WTC11 (cell line): ENCODE measurements at regions not wholly inside any gene's neighbourhood (a gene's known extent, or its start where the extent isn't known, plus 50 kb on each side); places are given as distances from the start of the nearest gene placed in this dataset.

Experiments used
- ATAC-seq: fragments of 200-7000 bp; cut with Tn5 transposase; 2 replicates; pipeline ENCODE4 v1.10.0; 2021; ENCODE audit warnings: mild to moderate bottlenecking, moderate library complexity
- CTCF ChIA-PET: fragments of 300-600 bp; sonication (Branson Sonifier 250); formaldehyde crosslinking; loops from one replicate; lab custom pipeline; 2021; ENCODE audit warnings: antibody characterized with exemption; lab: Charles Lee
- POLR2A ChIA-PET: fragments of 350-600 bp; sonication (Branson Sonifier 250); formaldehyde crosslinking; loops from one replicate; lab custom pipeline; 2021; ENCODE audit warnings: antibody characterized with exemption; lab: Charles Lee
- DNase-seq: peaks from one replicate; pipeline ENCODE4 v3.0.0; 2021; ENCODE audit warnings: low spot score
- H3K27ac Mint-ChIP-seq: 2 replicates; pipeline ENCODE4 v1.8.0; 2021; ENCODE audit warnings: mixed read lengths
- H3K27me3 Mint-ChIP-seq: 2 replicates; pipeline ENCODE4 v1.8.0; 2021; ENCODE audit warnings: low read depth, mild to moderate bottlenecking, moderate library complexity, mixed read lengths
- H3K36me3 Mint-ChIP-seq: 2 replicates; pipeline ENCODE4 v1.8.0; 2021; ENCODE audit warnings: mixed read lengths
- H3K4me1 Mint-ChIP-seq: 2 replicates; pipeline ENCODE4 v1.8.0; 2022; ENCODE audit warnings: mixed read lengths
- H3K4me3 Mint-ChIP-seq: 2 replicates; pipeline ENCODE4 v1.8.0; 2021; ENCODE audit warnings: mild to moderate bottlenecking, moderate library complexity, mixed read lengths
- H3K9me3 Mint-ChIP-seq: 2 replicates; pipeline ENCODE4 v1.8.0; 2021; ENCODE audit warnings: mixed read lengths
- AR ChIP-seq: fragments of 250-450 bp; sonication (Bioruptor Pico); IDR thresholded peaks from 2 replicates; pipeline ENCODE4 v1.9.0; 2021; ENCODE audit warnings: mild to moderate bottlenecking
- CREB1 ChIP-seq: sonication (generic); formaldehyde crosslinking; IDR thresholded peaks from 2 replicates; pipeline ENCODE4 v1.8.0; 2023; ENCODE audit warnings: mild to moderate bottlenecking, missing genetic modification reagents
- ESRRA ChIP-seq: sonication (generic); formaldehyde crosslinking; IDR thresholded peaks from 2 replicates; pipeline ENCODE4 v1.8.1; 2022; ENCODE audit warnings: mild to moderate bottlenecking, missing genetic modification reagents, borderline replicate concordance
- ETV6 ChIP-seq: sonication (generic); formaldehyde crosslinking; IDR thresholded peaks from 2 replicates; pipeline ENCODE4 v1.8.1; 2022; ENCODE audit warnings: mild to moderate bottlenecking, missing genetic modification reagents
- FOXP1 ChIP-seq: sonication (generic); formaldehyde crosslinking; IDR thresholded peaks from 2 replicates; pipeline ENCODE4 v1.8.0; 2022; ENCODE audit warnings: missing genetic modification reagents, mild to moderate bottlenecking, moderate library complexity, borderline replicate concordance
- GABPB1 ChIP-seq: sonication (generic); formaldehyde crosslinking; IDR thresholded peaks from 2 replicates; pipeline ENCODE4 v1.8.1; 2023; ENCODE audit warnings: mild to moderate bottlenecking, missing genetic modification reagents
- GRHL2 ChIP-seq: fragments of 250-450 bp; sonication (Bioruptor Pico); IDR thresholded peaks from 2 replicates; pipeline ENCODE4 v1.8.0; 2022; ENCODE audit warnings: mild to moderate bottlenecking, moderate library complexity; ENCODE audit not compliant: insufficient replicate concordance, severe bottlenecking
- HMGA2 ChIP-seq: fragments of 250-450 bp; sonication (Bioruptor Pico); IDR thresholded peaks from 2 replicates; pipeline ENCODE4 v1.4.0; 2021; ENCODE audit warnings: mild to moderate bottlenecking, moderate library complexity
- IRF2 ChIP-seq: sonication (generic); formaldehyde crosslinking; IDR thresholded peaks from 2 replicates; pipeline ENCODE4 v1.8.0; 2022; ENCODE audit warnings: low read depth, missing genetic modification reagents, borderline replicate concordance
- NFE2L1 ChIP-seq: sonication (generic); formaldehyde crosslinking; IDR thresholded peaks from 2 replicates; pipeline ENCODE4 v1.8.1; 2023; ENCODE audit warnings: missing genetic modification reagents
- NR3C1 ChIP-seq: sonication (generic); formaldehyde crosslinking; conservative IDR thresholded peaks from 2 replicates; pipeline ENCODE4 v1.8.1; 2023; ENCODE audit warnings: low read depth, mild to moderate bottlenecking, missing genetic modification reagents
- PRDM15 ChIP-seq: sonication (generic); formaldehyde crosslinking; IDR thresholded peaks from 2 replicates; pipeline ENCODE4 v1.8.0; 2022; ENCODE audit warnings: missing genetic modification reagents
- SP1 ChIP-seq: sonication (generic); formaldehyde crosslinking; conservative IDR thresholded peaks from 2 replicates; pipeline ENCODE4 v1.8.1; 2022; ENCODE audit warnings: missing genetic modification reagents
- USF1 ChIP-seq: sonication (generic); formaldehyde crosslinking; IDR thresholded peaks from 2 replicates; pipeline ENCODE4 v1.8.0; 2022; ENCODE audit warnings: mild to moderate bottlenecking, missing genetic modification reagents
- ZNF138 ChIP-seq: sonication (generic); formaldehyde crosslinking; conservative IDR thresholded peaks from 2 replicates; pipeline ENCODE4 v1.8.1; 2022; ENCODE audit warnings: mild to moderate bottlenecking, moderate library complexity, missing genetic modification reagents
- ZNF396 ChIP-seq: fragments of 250-450 bp; sonication (Bioruptor Pico); IDR thresholded peaks from 2 replicates; pipeline ENCODE4 v1.8.0; 2021; ENCODE audit warnings: mild to moderate bottlenecking, moderate library complexity, borderline replicate concordance
- ZNF416 ChIP-seq: fragments of 250-450 bp; sonication (Bioruptor Pico); IDR thresholded peaks from 2 replicates; pipeline ENCODE4 v1.9.0; 2021; ENCODE audit warnings: mild to moderate bottlenecking, inconsistent platforms
- TF ChIP-seq, protein P1 (sequence below): sonication (generic); formaldehyde crosslinking; IDR thresholded peaks from 2 replicates; pipeline ENCODE4 v1.8.1; 2022; ENCODE audit warnings: mild to moderate bottlenecking, missing genetic modification reagents, moderate library complexity, borderline replicate concordance
- TF ChIP-seq, protein P2 (sequence below): fragments of 250-450 bp; sonication (Bioruptor Pico); IDR thresholded peaks from 2 replicates; pipeline ENCODE4 v2.1.2; 2022; ENCODE audit warnings: mild to moderate bottlenecking, moderate library complexity
- TF ChIP-seq, protein P3 (sequence below): sonication (generic); formaldehyde crosslinking; IDR thresholded peaks from 2 replicates; pipeline ENCODE4 v1.8.1; 2022; ENCODE audit warnings: low read depth, missing genetic modification reagents, borderline replicate concordance

DNA sequence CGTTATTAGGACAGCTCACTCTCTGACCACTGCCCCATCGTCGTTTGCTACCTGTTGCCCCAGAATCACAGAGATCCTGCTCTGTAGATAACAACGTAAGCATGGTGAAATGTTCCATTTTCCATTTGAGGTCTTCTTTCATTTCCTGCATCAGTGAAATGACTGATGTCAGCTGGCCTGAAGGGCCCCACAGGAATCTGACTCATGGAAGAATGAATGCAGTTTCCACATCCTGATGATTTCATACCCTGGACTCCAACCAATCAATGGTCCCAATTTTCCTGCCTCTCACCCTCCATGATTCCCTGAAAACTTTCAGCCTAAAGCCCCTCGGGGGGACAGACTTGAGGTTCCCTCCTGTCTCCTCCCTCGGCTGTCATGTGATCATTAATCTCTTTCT lies 394.4 kb upstream of the CDH4 start (continued):
- TF ChIP-seq ETV6 (no peak), ZNF138 (CRISPR knock-in tag) (no peak), HMGA2 (CRISPR knock-in tag) (no peak)
- TF ChIP-seq, protein P1, sequence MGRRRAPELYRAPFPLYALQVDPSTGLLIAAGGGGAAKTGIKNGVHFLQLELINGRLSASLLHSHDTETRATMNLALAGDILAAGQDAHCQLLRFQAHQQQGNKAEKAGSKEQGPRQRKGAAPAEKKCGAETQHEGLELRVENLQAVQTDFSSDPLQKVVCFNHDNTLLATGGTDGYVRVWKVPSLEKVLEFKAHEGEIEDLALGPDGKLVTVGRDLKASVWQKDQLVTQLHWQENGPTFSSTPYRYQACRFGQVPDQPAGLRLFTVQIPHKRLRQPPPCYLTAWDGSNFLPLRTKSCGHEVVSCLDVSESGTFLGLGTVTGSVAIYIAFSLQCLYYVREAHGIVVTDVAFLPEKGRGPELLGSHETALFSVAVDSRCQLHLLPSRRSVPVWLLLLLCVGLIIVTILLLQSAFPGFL, result no peak

DNA sequence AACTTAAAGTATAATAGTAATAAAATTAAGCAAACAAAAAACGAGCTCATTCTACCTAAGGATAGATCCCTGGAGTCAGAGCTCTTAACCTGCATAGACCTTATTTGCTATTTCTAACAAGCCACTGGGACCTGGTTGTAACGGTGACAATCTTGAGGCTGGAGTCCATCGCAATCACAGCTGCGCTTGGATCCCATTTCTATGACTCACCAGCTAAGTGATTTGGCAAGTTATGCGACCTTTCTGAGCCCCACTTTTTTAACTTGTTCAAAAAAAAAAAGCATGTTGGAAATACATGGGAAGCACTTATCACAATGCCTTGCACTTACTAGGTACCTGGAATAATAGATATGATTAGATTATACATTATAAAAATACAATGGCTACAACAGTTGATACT lies 389.5 kb upstream of the CDH4 start:
- CTCF ChIA-PET, result interaction anchor here (1.2 kb wide), 1 partner anchor 11 kb away, joined by 3 read pairs; no protein-coding TSS in a partner anchor
- no peak overlapping the region for H3K27ac Mint-ChIP-seq
- no peak overlapping the region for H3K4me3 Mint-ChIP-seq

More for the DNA sequence above, 389.5 kb upstream of the CDH4 start:
- no peaks in the 10 kb centered on the region for H3K36me3 Mint-ChIP-seq
- H3K4me1 Mint-ChIP-seq, result no peaks in the 10 kb centered on the region
- no peak for DNase-seq
- TF ChIP-seq ESRRA (no peak), FOXP1 (CRISPR knock-in tag) (no peak), USF1 (CRISPR knock-in tag) (no peak), ZNF416 (CRISPR knock-in tag) (no peak), HMGA2 (CRISPR knock-in tag) (no peak), SP1 (CRISPR knock-in tag) (no peak), CREB1 (CRISPR knock-in tag) (no peak), NFE2L1 (CRISPR knock-in tag) (no peak), ZNF396 (CRISPR knock-in tag) (no peak), GABPB1 (CRISPR knock-in tag) (no peak), NR3C1 (no peak), PRDM15 (CRISPR knock-in tag) (no peak), GRHL2 (no peak), AR (CRISPR knock-in tag) (no peak), IRF2 (CRISPR knock-in tag) (no peak)
- TF ChIP-seq, protein P2, sequence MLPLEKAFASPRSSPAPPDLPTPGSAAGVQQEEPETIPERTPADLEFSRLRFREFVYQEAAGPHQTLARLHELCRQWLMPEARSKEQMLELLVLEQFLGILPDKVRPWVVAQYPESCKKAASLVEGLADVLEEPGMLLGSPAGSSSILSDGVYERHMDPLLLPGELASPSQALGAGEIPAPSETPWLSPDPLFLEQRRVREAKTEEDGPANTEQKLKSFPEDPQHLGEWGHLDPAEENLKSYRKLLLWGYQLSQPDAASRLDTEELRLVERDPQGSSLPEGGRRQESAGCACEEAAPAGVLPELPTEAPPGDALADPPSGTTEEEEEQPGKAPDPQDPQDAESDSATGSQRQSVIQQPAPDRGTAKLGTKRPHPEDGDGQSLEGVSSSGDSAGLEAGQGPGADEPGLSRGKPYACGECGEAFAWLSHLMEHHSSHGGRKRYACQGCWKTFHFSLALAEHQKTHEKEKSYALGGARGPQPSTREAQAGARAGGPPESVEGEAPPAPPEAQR, result no peak
- TF ChIP-seq, protein P3, sequence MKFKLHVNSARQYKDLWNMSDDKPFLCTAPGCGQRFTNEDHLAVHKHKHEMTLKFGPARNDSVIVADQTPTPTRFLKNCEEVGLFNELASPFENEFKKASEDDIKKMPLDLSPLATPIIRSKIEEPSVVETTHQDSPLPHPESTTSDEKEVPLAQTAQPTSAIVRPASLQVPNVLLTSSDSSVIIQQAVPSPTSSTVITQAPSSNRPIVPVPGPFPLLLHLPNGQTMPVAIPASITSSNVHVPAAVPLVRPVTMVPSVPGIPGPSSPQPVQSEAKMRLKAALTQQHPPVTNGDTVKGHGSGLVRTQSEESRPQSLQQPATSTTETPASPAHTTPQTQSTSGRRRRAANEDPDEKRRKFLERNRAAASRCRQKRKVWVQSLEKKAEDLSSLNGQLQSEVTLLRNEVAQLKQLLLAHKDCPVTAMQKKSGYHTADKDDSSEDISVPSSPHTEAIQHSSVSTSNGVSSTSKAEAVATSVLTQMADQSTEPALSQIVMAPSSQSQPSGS (CRISPR knock-in tag), result no peak
- H3K27me3 Mint-ChIP-seq, result peaks cover 35% of the 10 kb centered on the region
- 0 out of 2 replicates have a peak, but pooled peaks cover 10% of the 10 kb centered on the region for H3K9me3 Mint-ChIP-seq
- ATAC-seq, result no peak
- POLR2A ChIA-PET, result no interaction called here
